ENCODE measurements at regions not wholly inside any gene's neighbourhood (a gene's known extent, or its start where the extent isn't known, plus 50 kb on each side); places are given as distances from the start of the nearest gene placed in this dataset.
A peak's percentile ranks its signal among the peaks of the same experiment; 100 is the strongest.

GRCh38 chr10:29130190-29130673 is 158.6 kb upstream of the LYZL1 start:
- H3K9me3 ChIP-seq (replicated peaks in 1 of 11): 0 out of 22 replicates have a peak, but pooled peaks cover 0 to under 1% (median 0%) of the 10 kb centered on the region in 11 experiments
- H4K20me1 ChIP-seq: no peaks in the 10 kb centered on the region
- H3K27me3 ChIP-seq: no peaks in the 10 kb centered on the region
- no peaks in the 10 kb centered on the region for H3K36me3 ChIP-seq
- no peak overlapping the region for H3K27ac ChIP-seq
- TF ChIP-seq Cebpa-rat (IDR thresholded peaks at IDR 0.05): no peak
- no peak overlapping the region for H3K9ac ChIP-seq
- peaks cover 0 to 14% (median 9%) of the 10 kb centered on the region in 10 experiments; a peak in 14 of 20 replicates for H3K4me1 ChIP-seq
- no peak overlapping the region for H3K4me2 ChIP-seq
- no peak overlapping the region for H3K4me3 ChIP-seq

GRCh38 chr10:29131952-29132547 is 156.8 kb upstream of the LYZL1 start:
- Histone ChIP-seq H4K20me1 (no peaks in the 10 kb centered on the region), H3K9ac (no peak overlapping the region), H3K4me1 (peaks cover 0 to 14% (median 9%) of the 10 kb centered on the region in 10 experiments; a peak in 14 of 20 replicates), H3K4me3 (no peak overlapping the region), H3K9me3 (replicated peaks in 1 of 11) (no peaks in the 10 kb centered on the region), H3K36me3 (no peaks in the 10 kb centered on the region), H3K27me3 (no peaks in the 10 kb centered on the region), H3K27ac (no peak overlapping the region), H3K4me2 (peak overlapping the region in 9 of 11 experiments; percentile 8 to 46 (median 27); a peak in 14 of 22 replicates)
- no peak for TF ChIP-seq Cebpa-rat (IDR thresholded peaks at IDR 0.05)

- no peak overlapping the region for H3K9ac ChIP-seq
- peak overlapping the region in 9 of 11 experiments; percentile 8 to 46 (median 27); a peak in 14 of 22 replicates for H3K4me2 ChIP-seq
- no peaks in the 10 kb centered on the region for H3K36me3 ChIP-seq
- no peaks in the 10 kb centered on the region for H3K27me3 ChIP-seq
- H4K20me1 ChIP-seq: no peaks in the 10 kb centered on the region
- TF ChIP-seq Cebpa-rat (IDR thresholded peaks at IDR 0.05): no peak
- H3K27ac ChIP-seq: no peak overlapping the region
- no peaks in the 10 kb centered on the region for H3K9me3 ChIP-seq (replicated peaks in 1 of 11)
- H3K4me1 ChIP-seq: peaks cover 0 to 14% (median 9%) of the 10 kb centered on the region in 10 experiments; a peak in 14 of 20 replicates
- no peak overlapping the region for H3K4me3 ChIP-seq
Measured at GRCh38 chr10:29132551-29133111, 156.2 kb upstream of the LYZL1 start.

GRCh38 chr10:29135337-29135736 is 153.5 kb upstream of the LYZL1 start:
- Histone ChIP-seq H3K9ac (no peak overlapping the region), H3K27me3 (no peaks in the 10 kb centered on the region), H3K4me1 (peaks cover 0 to 14% (median 9%) of the 10 kb centered on the region in 10 experiments; a peak in 14 of 20 replicates), H3K4me3 (no peak overlapping the region), H3K4me2 (no peak overlapping the region), H4K20me1 (no peaks in the 10 kb centered on the region), H3K36me3 (no peaks in the 10 kb centered on the region), H3K27ac (no peak overlapping the region), H3K9me3 (replicated peaks in 1 of 11) (no peaks in the 10 kb centered on the region)
- no peak for TF ChIP-seq Cebpa-rat (IDR thresholded peaks at IDR 0.05)

GRCh38 chr10:29136411-29136810 is 152.5 kb upstream of the LYZL1 start:
- Histone ChIP-seq H3K4me1 (peaks cover 0 to 14% (median 9%) of the 10 kb centered on the region in 10 experiments; a peak in 14 of 20 replicates), H3K4me2 (no peak overlapping the region), H3K9ac (no peak overlapping the region), H3K36me3 (no peaks in the 10 kb centered on the region), H3K27me3 (no peaks in the 10 kb centered on the region), H4K20me1 (no peaks in the 10 kb centered on the region), H3K27ac (no peak overlapping the region), H3K9me3 (replicated peaks in 1 of 11) (no peaks in the 10 kb centered on the region), H3K4me3 (no peak overlapping the region)
- TF ChIP-seq Cebpa-rat (IDR thresholded peaks at IDR 0.05): no peak

DNA sequence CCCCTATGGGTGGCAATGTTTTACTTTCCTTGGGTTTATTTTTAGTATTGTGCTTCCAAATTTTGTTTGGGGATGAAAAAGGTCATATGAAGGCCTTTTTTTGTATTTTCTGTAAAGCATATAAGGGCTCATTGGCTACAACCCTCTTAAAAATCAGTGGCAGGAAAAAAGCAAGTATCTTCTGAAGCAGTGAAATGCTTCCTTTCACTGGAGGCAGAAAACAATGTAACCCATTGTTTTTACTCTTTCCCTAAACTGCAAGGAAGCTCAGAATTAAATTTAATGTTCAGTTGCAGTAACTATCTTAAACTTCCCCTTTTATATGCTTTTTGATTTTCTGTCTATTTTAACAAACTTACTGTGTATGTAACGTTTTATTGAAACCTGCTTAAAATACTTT is 148.7 kb upstream of the LYZL1 start:
- no peak overlapping the region for H3K4me3 ChIP-seq
- no peaks in the 10 kb centered on the region for H4K20me1 ChIP-seq
- H3K27me3 ChIP-seq: no peaks in the 10 kb centered on the region
- H3K27ac ChIP-seq: no peak overlapping the region
- no peaks in the 10 kb centered on the region for H3K36me3 ChIP-seq
- no peak overlapping the region for H3K4me2 ChIP-seq
- TF ChIP-seq Cebpa-rat (IDR thresholded peaks at IDR 0.05): no peak
- no peak overlapping the region for H3K9ac ChIP-seq
- peaks cover 0 to 2% (median 0%) of the 10 kb centered on the region in 11 experiments; a peak in 4 of 22 replicates for H3K9me3 ChIP-seq (replicated peaks in 1 of 11)
- H3K4me1 ChIP-seq: no peaks in the 10 kb centered on the region

GRCh38 chr10:29140991-29141390 is 147.9 kb upstream of the LYZL1 start:
- TF ChIP-seq Cebpa-rat (IDR thresholded peaks at IDR 0.05): no peak
- Histone ChIP-seq H3K27me3 (no peaks in the 10 kb centered on the region), H4K20me1 (no peaks in the 10 kb centered on the region), H3K27ac (no peak overlapping the region), H3K4me1 (no peaks in the 10 kb centered on the region), H3K4me3 (no peak overlapping the region), H3K9ac (no peak overlapping the region), H3K9me3 (replicated peaks in 1 of 11) (peaks cover 0 to 10% (median 0%) of the 10 kb centered on the region in 11 experiments; a peak in 4 of 22 replicates), H3K36me3 (no peaks in the 10 kb centered on the region), H3K4me2 (no peak overlapping the region)

GRCh38 chr10:29141761-29142160 is 147.1 kb upstream of the LYZL1 start:
- no peak overlapping the region for H3K4me3 ChIP-seq
- no peaks in the 10 kb centered on the region for H3K4me1 ChIP-seq
- H3K36me3 ChIP-seq: no peaks in the 10 kb centered on the region
- H3K9ac ChIP-seq: no peak overlapping the region
- H3K9me3 ChIP-seq (replicated peaks in 1 of 11): peaks cover 0 to 10% (median 0%) of the 10 kb centered on the region in 11 experiments; a peak in 4 of 22 replicates
- TF ChIP-seq Cebpa-rat (IDR thresholded peaks at IDR 0.05): no peak
- no peak overlapping the region for H3K4me2 ChIP-seq
- no peaks in the 10 kb centered on the region for H3K27me3 ChIP-seq
- no peaks in the 10 kb centered on the region for H4K20me1 ChIP-seq
- no peak overlapping the region for H3K27ac ChIP-seq

DNA sequence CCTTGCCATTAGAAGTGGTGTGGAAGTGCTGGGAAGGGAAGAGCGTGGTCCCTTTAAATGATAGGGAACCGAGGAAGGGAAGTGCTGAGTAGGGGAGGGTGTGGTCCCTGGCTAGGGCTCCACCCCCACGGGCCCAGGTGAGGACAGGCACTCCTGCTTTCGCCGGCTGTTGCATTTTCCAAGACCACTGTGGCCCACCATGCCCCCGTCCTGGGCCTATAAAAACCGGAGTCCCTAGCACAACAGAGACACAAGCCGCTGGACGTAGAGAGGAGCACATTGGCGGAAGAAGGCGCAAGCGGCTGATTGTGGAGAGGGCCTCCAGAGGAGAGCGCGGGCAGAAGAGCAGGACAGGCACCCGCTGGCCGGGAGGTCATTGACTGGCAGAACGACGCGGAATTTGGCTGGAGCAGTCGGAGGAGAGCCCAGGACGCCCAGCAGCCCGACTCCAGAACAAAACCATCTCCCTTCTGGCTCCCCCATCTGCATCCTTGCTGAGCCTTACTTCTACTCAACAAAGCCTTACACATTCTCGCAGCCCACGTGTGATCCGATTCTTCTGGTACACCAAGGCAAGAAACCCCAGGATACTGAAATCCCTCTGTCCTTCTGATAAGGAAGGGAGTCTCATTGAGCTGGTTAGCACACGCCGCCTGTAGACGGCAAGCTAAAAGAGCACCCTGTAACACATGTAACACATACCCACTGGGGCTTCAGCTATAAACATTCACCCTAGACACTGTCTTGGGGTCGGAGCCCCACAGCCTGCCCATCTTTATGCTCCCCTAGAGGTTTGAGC is 146.2 kb upstream of the LYZL1 start:
- Histone ChIP-seq H3K4me2 (no peak overlapping the region), H4K20me1 (no peaks in the 10 kb centered on the region), H3K27me3 (no peaks in the 10 kb centered on the region), H3K9ac (no peak overlapping the region), H3K4me3 (no peak overlapping the region), H3K9me3 (replicated peaks in 1 of 11) (peaks cover 0 to 10% (median 0%) of the 10 kb centered on the region in 11 experiments; a peak in 4 of 22 replicates), H3K4me1 (no peaks in the 10 kb centered on the region), H3K36me3 (no peaks in the 10 kb centered on the region), H3K27ac (no peak overlapping the region)
- TF ChIP-seq Cebpa-rat (IDR thresholded peaks at IDR 0.05): no peak
